ENCODE measurements at regions not wholly inside any gene's neighbourhood (a gene's known extent, or its start where the extent isn't known, plus 50 kb on each side); places are given as distances from the start of the nearest gene placed in this dataset.

GRCh38 chr7:155402941-155403340, 55.0 kb upstream of the EN2 start:
- TF ChIP-seq POLR2A (IDR thresholded peaks at IDR 0.05) (no peak), CTCF (IDR thresholded peaks at IDR 0.05) (no peak)
- Histone ChIP-seq H3K36me3 (no peaks in the 10 kb centered on the region), H3K27ac (no peak overlapping the region), H3K4me1 (no peaks in the 10 kb centered on the region), H3K4me3 (no peak overlapping the region), H3K27me3 (no peaks in the 10 kb centered on the region), H3K9me3 (no peaks in the 10 kb centered on the region)
- DNase-seq: no peak

- no peak overlapping the region for H3K4me3 ChIP-seq
- no peaks in the 10 kb centered on the region for H3K27me3 ChIP-seq
- no peak overlapping the region for H3K27ac ChIP-seq
- DNase-seq: no peak
- no peak for TF ChIP-seq POLR2A (IDR thresholded peaks at IDR 0.05)
- TF ChIP-seq CTCF (IDR thresholded peaks at IDR 0.05): no peak
- no peaks in the 10 kb centered on the region for H3K4me1 ChIP-seq
- no peaks in the 10 kb centered on the region for H3K36me3 ChIP-seq
- no peaks in the 10 kb centered on the region for H3K9me3 ChIP-seq
Measured at GRCh38 chr7:155404976-155405375, 53.0 kb upstream of the EN2 start.

- TF ChIP-seq POLR2A (IDR thresholded peaks at IDR 0.05) (no peak), CTCF (IDR thresholded peaks at IDR 0.05) (no peak)
- H3K4me1 ChIP-seq: no peaks in the 10 kb centered on the region
- no peaks in the 10 kb centered on the region for H3K9me3 ChIP-seq
- H3K27ac ChIP-seq: no peak overlapping the region
- no peak overlapping the region for H3K4me3 ChIP-seq
- no peak for DNase-seq
- no peaks in the 10 kb centered on the region for H3K27me3 ChIP-seq
- no peaks in the 10 kb centered on the region for H3K36me3 ChIP-seq
Measured at GRCh38 chr7:155405399-155406318, 52.3 kb upstream of the EN2 start.

- no peak for DNase-seq
- H3K4me3 ChIP-seq: no peak overlapping the region
- TF ChIP-seq CTCF (IDR thresholded peaks at IDR 0.05) (no peak), POLR2A (IDR thresholded peaks at IDR 0.05) (no peak)
- no peak overlapping the region for H3K27ac ChIP-seq
- no peaks in the 10 kb centered on the region for H3K4me1 ChIP-seq
- no peaks in the 10 kb centered on the region for H3K27me3 ChIP-seq
- no peaks in the 10 kb centered on the region for H3K9me3 ChIP-seq
- H3K36me3 ChIP-seq: no peaks in the 10 kb centered on the region
Measured at GRCh38 chr7:155407799-155408198, 50.1 kb upstream of the EN2 start.
